ENCODE measurements at regions not wholly inside any gene's neighbourhood (a gene's known extent, or its start where the extent isn't known, plus 50 kb on each side); places are given as distances from the start of the nearest gene placed in this dataset.

DNA sequence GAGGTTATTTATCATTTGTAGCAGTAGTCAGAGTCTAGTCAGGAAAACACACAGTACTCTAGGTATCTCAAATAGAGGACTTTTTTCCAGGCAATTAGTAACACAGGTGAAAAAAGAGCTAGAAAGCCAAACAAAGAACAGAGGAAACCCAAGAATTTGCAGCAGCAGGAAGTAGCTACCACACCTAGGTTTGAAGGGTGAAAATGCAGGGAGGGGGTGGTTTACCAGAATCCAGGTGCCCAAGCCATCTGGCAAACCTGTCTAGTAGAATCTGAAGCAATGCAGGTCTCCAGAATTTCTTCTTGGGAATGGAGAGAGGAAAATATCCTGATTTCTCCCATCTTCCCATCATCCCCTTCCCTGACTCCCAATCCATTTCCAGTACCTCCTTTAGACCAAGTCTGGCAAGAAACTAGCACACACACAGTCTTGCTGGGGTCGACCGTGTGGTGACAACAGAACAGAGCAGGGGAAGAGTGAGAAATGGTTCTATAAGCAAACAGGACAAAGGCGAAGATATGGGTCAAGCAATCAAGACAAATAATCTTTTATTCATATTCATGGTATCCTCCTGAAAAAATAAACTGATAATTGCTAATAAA, 231.9 kb upstream of the MMADHC start:
- DNase-seq, result no peak
- no peak overlapping the region for H3K4me3 ChIP-seq (ENCODE audit: low read depth in 2 of 2, low read length in 1 of 2)
- CTCF ChIA-PET, result no interaction called here
- no peaks in the 10 kb centered on the region for H3F3A ChIP-seq (replicated peaks; ENCODE audit: insufficient read depth)
- 78% methylated on average over 3 of the region's 3 CpGs for WGBS (ENCODE audit: low lambda C conversion rate)
- no peak overlapping the region for H3K4me2 ChIP-seq
- H3K4me1 ChIP-seq (ENCODE audit: control insufficient read depth in 1 of 2, insufficient read depth in 2 of 2, low read depth in 1 of 2, low read length in 1 of 2), result no peaks in the 10 kb centered on the region
- H3K27me3 ChIP-seq (ENCODE audit: insufficient read depth), result no peaks in the 10 kb centered on the region
- H4K20me1 ChIP-seq (ENCODE audit: insufficient read depth), result no peaks in the 10 kb centered on the region
- TF ChIP-seq TEAD4 (IDR thresholded peaks at IDR 0.05; ENCODE audit: borderline replicate concordance, insufficient read depth) (no peak), RCOR1 (IDR thresholded peaks at IDR 0.05; ENCODE audit: low read length) (no peak), YY1 (IDR thresholded peaks at IDR 0.05; ENCODE audit: low read depth) (no peak), EZH2phosphoT487 (IDR thresholded peaks at IDR 0.05; ENCODE audit: borderline replicate concordance, low read depth) (no peak)
- H3K79me2 ChIP-seq (ENCODE audit: insufficient read depth), result no peaks in the 10 kb centered on the region
- POLR2A ChIA-PET, result no interaction called here
- H3K9ac ChIP-seq, result no peak overlapping the region
- H2AFZ ChIP-seq (ENCODE audit: low read depth), result no peak overlapping the region
- H3K27ac ChIP-seq (ENCODE audit: low read depth in 2 of 2, low read length in 1 of 2), result no peak overlapping the region
- no peaks in the 10 kb centered on the region for H3K36me3 ChIP-seq (replicated peaks in 1 of 2; ENCODE audit: control insufficient read depth in 1 of 2, insufficient read depth in 2 of 2, low read length in 1 of 2)
- no peaks in the 10 kb centered on the region for H3K9me3 ChIP-seq
- no peaks in the 10 kb centered on the region for H3K9me2 ChIP-seq

- H3K27ac ChIP-seq (ENCODE audit: low read depth in 2 of 2, low read length in 1 of 2), result no peak overlapping the region
- H2AFZ ChIP-seq (ENCODE audit: low read depth), result no peak overlapping the region
- H3K9me2 ChIP-seq, result no peaks in the 10 kb centered on the region
- ChIA-PET POLR2A (no interaction called here), CTCF (interaction anchor here (1.2 kb wide), 1 partner anchor 10 kb away, joined by 3 read pairs; no protein-coding TSS in a partner anchor)
- H3K4me3 ChIP-seq (ENCODE audit: low read depth in 2 of 2, low read length in 1 of 2), result no peak overlapping the region
- 89% methylated on average over 1 of the region's 1 CpG for WGBS (ENCODE audit: low lambda C conversion rate)
- no peaks in the 10 kb centered on the region for H3K27me3 ChIP-seq (ENCODE audit: insufficient read depth)
- no peaks in the 10 kb centered on the region for H3K4me1 ChIP-seq (ENCODE audit: control insufficient read depth in 1 of 2, insufficient read depth in 2 of 2, low read depth in 1 of 2, low read length in 1 of 2)
- no peaks in the 10 kb centered on the region for H3K9me3 ChIP-seq
- no peaks in the 10 kb centered on the region for H4K20me1 ChIP-seq (ENCODE audit: insufficient read depth)
- no peaks in the 10 kb centered on the region for H3K36me3 ChIP-seq (replicated peaks in 1 of 2; ENCODE audit: control insufficient read depth in 1 of 2, insufficient read depth in 2 of 2, low read length in 1 of 2)
- H3K9ac ChIP-seq, result no peak overlapping the region
- H3K79me2 ChIP-seq (ENCODE audit: insufficient read depth), result no peaks in the 10 kb centered on the region
- DNase-seq, result no peak
- H3F3A ChIP-seq (replicated peaks; ENCODE audit: insufficient read depth), result no peaks in the 10 kb centered on the region
- H3K4me2 ChIP-seq, result no peak overlapping the region
- TF ChIP-seq TCF12 (IDR thresholded peaks at IDR 0.05) (no peak), MEF2A (IDR thresholded peaks at IDR 0.05; ENCODE audit: borderline replicate concordance, low read depth) (no peak), ELF1 (IDR thresholded peaks at IDR 0.05) (no peak), EZH2phosphoT487 (IDR thresholded peaks at IDR 0.05; ENCODE audit: borderline replicate concordance, low read depth) (no peak), RFX5 (IDR thresholded peaks at IDR 0.05; ENCODE audit: low read length) (no peak), GATA2 (CRISPR knock-in tag; IDR thresholded peaks at IDR 0.05) (no peak), YY1 (IDR thresholded peaks at IDR 0.05; ENCODE audit: low read depth) (no peak), POLR2AphosphoS5 (IDR thresholded peaks at IDR 0.05; ENCODE audit: low read depth, low read length) (no peak), PBX3 (IDR thresholded peaks at IDR 0.05) (no peak), TEAD4 (IDR thresholded peaks at IDR 0.05; ENCODE audit: borderline replicate concordance, insufficient read depth) (no peak)
- TF ChIP-seq, protein P1, sequence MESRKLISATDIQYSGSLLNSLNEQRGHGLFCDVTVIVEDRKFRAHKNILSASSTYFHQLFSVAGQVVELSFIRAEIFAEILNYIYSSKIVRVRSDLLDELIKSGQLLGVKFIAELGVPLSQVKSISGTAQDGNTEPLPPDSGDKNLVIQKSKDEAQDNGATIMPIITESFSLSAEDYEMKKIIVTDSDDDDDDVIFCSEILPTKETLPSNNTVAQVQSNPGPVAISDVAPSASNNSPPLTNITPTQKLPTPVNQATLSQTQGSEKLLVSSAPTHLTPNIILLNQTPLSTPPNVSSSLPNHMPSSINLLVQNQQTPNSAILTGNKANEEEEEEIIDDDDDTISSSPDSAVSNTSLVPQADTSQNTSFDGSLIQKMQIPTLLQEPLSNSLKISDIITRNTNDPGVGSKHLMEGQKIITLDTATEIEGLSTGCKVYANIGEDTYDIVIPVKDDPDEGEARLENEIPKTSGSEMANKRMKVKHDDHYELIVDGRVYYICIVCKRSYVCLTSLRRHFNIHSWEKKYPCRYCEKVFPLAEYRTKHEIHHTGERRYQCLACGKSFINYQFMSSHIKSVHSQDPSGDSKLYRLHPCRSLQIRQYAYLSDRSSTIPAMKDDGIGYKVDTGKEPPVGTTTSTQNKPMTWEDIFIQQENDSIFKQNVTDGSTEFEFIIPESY (IDR thresholded peaks at IDR 0.05; ENCODE audit: borderline replicate concordance, low read depth), result no peak
- TF ChIP-seq, protein P2, sequence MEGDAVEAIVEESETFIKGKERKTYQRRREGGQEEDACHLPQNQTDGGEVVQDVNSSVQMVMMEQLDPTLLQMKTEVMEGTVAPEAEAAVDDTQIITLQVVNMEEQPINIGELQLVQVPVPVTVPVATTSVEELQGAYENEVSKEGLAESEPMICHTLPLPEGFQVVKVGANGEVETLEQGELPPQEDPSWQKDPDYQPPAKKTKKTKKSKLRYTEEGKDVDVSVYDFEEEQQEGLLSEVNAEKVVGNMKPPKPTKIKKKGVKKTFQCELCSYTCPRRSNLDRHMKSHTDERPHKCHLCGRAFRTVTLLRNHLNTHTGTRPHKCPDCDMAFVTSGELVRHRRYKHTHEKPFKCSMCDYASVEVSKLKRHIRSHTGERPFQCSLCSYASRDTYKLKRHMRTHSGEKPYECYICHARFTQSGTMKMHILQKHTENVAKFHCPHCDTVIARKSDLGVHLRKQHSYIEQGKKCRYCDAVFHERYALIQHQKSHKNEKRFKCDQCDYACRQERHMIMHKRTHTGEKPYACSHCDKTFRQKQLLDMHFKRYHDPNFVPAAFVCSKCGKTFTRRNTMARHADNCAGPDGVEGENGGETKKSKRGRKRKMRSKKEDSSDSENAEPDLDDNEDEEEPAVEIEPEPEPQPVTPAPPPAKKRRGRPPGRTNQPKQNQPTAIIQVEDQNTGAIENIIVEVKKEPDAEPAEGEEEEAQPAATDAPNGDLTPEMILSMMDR (IDR thresholded peaks at IDR 0.05), result no peak
- TF ChIP-seq, protein P3, sequence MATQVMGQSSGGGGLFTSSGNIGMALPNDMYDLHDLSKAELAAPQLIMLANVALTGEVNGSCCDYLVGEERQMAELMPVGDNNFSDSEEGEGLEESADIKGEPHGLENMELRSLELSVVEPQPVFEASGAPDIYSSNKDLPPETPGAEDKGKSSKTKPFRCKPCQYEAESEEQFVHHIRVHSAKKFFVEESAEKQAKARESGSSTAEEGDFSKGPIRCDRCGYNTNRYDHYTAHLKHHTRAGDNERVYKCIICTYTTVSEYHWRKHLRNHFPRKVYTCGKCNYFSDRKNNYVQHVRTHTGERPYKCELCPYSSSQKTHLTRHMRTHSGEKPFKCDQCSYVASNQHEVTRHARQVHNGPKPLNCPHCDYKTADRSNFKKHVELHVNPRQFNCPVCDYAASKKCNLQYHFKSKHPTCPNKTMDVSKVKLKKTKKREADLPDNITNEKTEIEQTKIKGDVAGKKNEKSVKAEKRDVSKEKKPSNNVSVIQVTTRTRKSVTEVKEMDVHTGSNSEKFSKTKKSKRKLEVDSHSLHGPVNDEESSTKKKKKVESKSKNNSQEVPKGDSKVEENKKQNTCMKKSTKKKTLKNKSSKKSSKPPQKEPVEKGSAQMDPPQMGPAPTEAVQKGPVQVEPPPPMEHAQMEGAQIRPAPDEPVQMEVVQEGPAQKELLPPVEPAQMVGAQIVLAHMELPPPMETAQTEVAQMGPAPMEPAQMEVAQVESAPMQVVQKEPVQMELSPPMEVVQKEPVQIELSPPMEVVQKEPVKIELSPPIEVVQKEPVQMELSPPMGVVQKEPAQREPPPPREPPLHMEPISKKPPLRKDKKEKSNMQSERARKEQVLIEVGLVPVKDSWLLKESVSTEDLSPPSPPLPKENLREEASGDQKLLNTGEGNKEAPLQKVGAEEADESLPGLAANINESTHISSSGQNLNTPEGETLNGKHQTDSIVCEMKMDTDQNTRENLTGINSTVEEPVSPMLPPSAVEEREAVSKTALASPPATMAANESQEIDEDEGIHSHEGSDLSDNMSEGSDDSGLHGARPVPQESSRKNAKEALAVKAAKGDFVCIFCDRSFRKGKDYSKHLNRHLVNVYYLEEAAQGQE (IDR thresholded peaks at IDR 0.05; ENCODE audit: low read depth, low read length), result no peak
- TF ChIP-seq, protein P4, sequence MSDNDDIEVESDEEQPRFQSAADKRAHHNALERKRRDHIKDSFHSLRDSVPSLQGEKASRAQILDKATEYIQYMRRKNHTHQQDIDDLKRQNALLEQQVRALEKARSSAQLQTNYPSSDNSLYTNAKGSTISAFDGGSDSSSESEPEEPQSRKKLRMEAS (IDR thresholded peaks at IDR 0.05; ENCODE audit: low read depth), result no peak
These were observed 229.4 kb upstream of the MMADHC start for GRCh38 chr2:149816756-149817551.
